H9 (cell line): ENCODE measurements at regions not wholly inside any gene's neighbourhood (a gene's known extent, or its start where the extent isn't known, plus 50 kb on each side); places are given as distances from the start of the nearest gene placed in this dataset.

Source experiments
- DNase-seq: peaks from one replicate; pipeline ENCODE4 v3.0.0-alpha.2; 2017
- H2AFZ ChIP-seq: one replicate; pipeline ENCODE4 v1.6.1; 2013; ENCODE audit warnings: mild to moderate bottlenecking, low read length, control low read depth, moderate library complexity
- H2AK5ac ChIP-seq: 2 replicates; pipeline ENCODE4 v1.6.1; 2013; ENCODE audit warnings: low read length, control low read depth, mixed read lengths; ENCODE audit not compliant: insufficient read length
- H2BK120ac ChIP-seq: one replicate; pipeline ENCODE4 v1.6.1; 2013; ENCODE audit warnings: low read depth, mild to moderate bottlenecking, low read length, control low read depth, inconsistent platforms; ENCODE audit not compliant: poor library complexity, severe bottlenecking
- H2BK12ac ChIP-seq: 2 replicates; pipeline ENCODE4 v1.6.1; 2013; ENCODE audit warnings: low read length, control low read depth, mixed read lengths, low read depth; ENCODE audit not compliant: insufficient read length
- H2BK15ac ChIP-seq: 2 replicates; pipeline ENCODE4 v1.6.1; 2013; ENCODE audit warnings: low read depth, low read length, control low read depth
- H2BK20ac ChIP-seq: one replicate; pipeline ENCODE4 v1.6.1; 2013; ENCODE audit warnings: low read depth, mild to moderate bottlenecking, low read length, control low read depth, inconsistent platforms; ENCODE audit not compliant: poor library complexity, severe bottlenecking
- H2BK5ac ChIP-seq: 2 replicates; pipeline ENCODE4 v1.6.1; 2013; ENCODE audit warnings: low read length, control low read depth, mixed read lengths; ENCODE audit not compliant: insufficient read length
- H3K14ac ChIP-seq: 2 replicates; pipeline ENCODE4 v1.6.1; 2013; ENCODE audit warnings: low read length, control low read depth; ENCODE audit not compliant: insufficient read depth
- H3K18ac ChIP-seq: 2 replicates; pipeline ENCODE4 v1.6.1; 2013; ENCODE audit warnings: low read depth, mild to moderate bottlenecking, mixed read lengths, low read length, control low read depth; ENCODE audit not compliant: insufficient read length
- H3K23ac ChIP-seq: 2 replicates; pipeline ENCODE4 v1.6.1; 2013; ENCODE audit warnings: low read length, control low read depth, mixed read lengths, low read depth; ENCODE audit not compliant: insufficient read length
- H3K23me2 ChIP-seq: 2 replicates; pipeline ENCODE4 v1.6.1; 2013; ENCODE audit warnings: low read depth, mild to moderate bottlenecking, mixed read lengths, low read length, control low read depth; ENCODE audit not compliant: insufficient read length, poor library complexity, severe bottlenecking
- H3K27ac ChIP-seq: 2 replicates; pipeline ENCODE4 v1.5.1; 2013; ENCODE audit warnings: low read length, control low read depth, mixed read lengths, low read depth; ENCODE audit not compliant: insufficient read length
- H3K27me3 ChIP-seq: 2 replicates; pipeline ENCODE4 v1.6.1; 2013; ENCODE audit warnings: low read length, control low read depth, inconsistent platforms; ENCODE audit not compliant: insufficient read depth
- H3K4ac ChIP-seq: 2 replicates; pipeline ENCODE4 v1.6.1; 2013; ENCODE audit warnings: low read depth, mild to moderate bottlenecking, control low read depth, inconsistent platforms, low read length, moderate library complexity
- H3K4me1 ChIP-seq: 2 replicates; pipeline ENCODE4 v1.6.1; 2013; ENCODE audit warnings: low read length, control low read depth, inconsistent platforms; ENCODE audit not compliant: insufficient read depth
- H3K4me2 ChIP-seq: 2 replicates; pipeline ENCODE4 v1.6.1; 2013; ENCODE audit warnings: low read length, control low read depth, mixed read lengths; ENCODE audit not compliant: insufficient read length, insufficient read depth
- H3K56ac ChIP-seq: 2 replicates; pipeline ENCODE4 v1.6.1; 2013; ENCODE audit warnings: low read depth, mild to moderate bottlenecking, mixed read lengths, low read length, control low read depth; ENCODE audit not compliant: insufficient read length
- H3K79me1 ChIP-seq: 2 replicates; pipeline ENCODE4 v1.6.1; 2013; ENCODE audit warnings: low read depth, mild to moderate bottlenecking, moderate library complexity, low read length, control low read depth, inconsistent platforms; ENCODE audit not compliant: insufficient read depth, poor library complexity, severe bottlenecking
- H3K79me2 ChIP-seq: 2 replicates; pipeline ENCODE4 v1.6.1; 2013; ENCODE audit warnings: low read length, control low read depth, inconsistent platforms; ENCODE audit not compliant: insufficient read depth
- H3K9ac ChIP-seq: 2 replicates; pipeline ENCODE4 v1.6.1; 2013; ENCODE audit warnings: low read length, control low read depth, mixed read lengths; ENCODE audit not compliant: insufficient read length; ENCODE audit errors: extremely low read depth
- H3K9me3 ChIP-seq: one replicate; pipeline ENCODE4 v1.6.1; 2013; ENCODE audit warnings: low read depth, low read length, inconsistent platforms; ENCODE audit not compliant: control insufficient read depth
- H3T11ph ChIP-seq: one replicate; pipeline ENCODE4 v1.6.1; 2013; ENCODE audit warnings: mild to moderate bottlenecking, low read length, control low read depth, inconsistent platforms
- H4K20me1 ChIP-seq: one replicate; pipeline ENCODE4 v1.6.1; 2013; ENCODE audit not compliant: control insufficient read depth, insufficient read length, insufficient read depth
- H4K5ac ChIP-seq: 2 replicates; pipeline ENCODE4 v1.6.1; 2013; ENCODE audit warnings: low read depth, mild to moderate bottlenecking, mixed read lengths, low read length, control low read depth; ENCODE audit not compliant: insufficient read length
- H4K8ac ChIP-seq: replicated peaks from 2 replicates; pipeline ENCODE4 v1.6.1; 2013; ENCODE audit warnings: low read length, control low read depth, mixed read lengths, low read depth; ENCODE audit not compliant: insufficient read length
- H4K91ac ChIP-seq: 2 replicates; pipeline ENCODE4 v1.6.1; 2013; ENCODE audit warnings: low read depth, mild to moderate bottlenecking, moderate library complexity, mixed read lengths, low read length, control low read depth; ENCODE audit not compliant: insufficient read length
- H3K27ac Mint-ChIP-seq, 3 experiments: 2 replicates in 2 of 3; 3 replicates in 1 of 3; pipeline ENCODE4 v1.8.0; 2020 to 2021; ENCODE audit warnings: mixed read lengths in 3 of 3, mild to moderate bottlenecking in 1 of 3, moderate library complexity in 1 of 3
- H3K27me3 Mint-ChIP-seq: 2 replicates; pipeline ENCODE4 v1.8.0; 2021; ENCODE audit warnings: low read depth, mild to moderate bottlenecking, moderate library complexity, mixed read lengths
- H3K36me3 Mint-ChIP-seq, 3 experiments: 2 replicates in 2 of 3; 3 replicates in 1 of 3; pipeline ENCODE4 v1.8.0; 2020 to 2021; ENCODE audit warnings: low read depth in 3 of 3, mixed read lengths in 3 of 3; ENCODE audit not compliant: insufficient read depth in 1 of 3
- H3K4me1 Mint-ChIP-seq, 2 experiments: 2 replicates each; pipeline ENCODE4 v1.8.0; 2020; ENCODE audit warnings: mixed read lengths in 2 of 2
- H3K4me3 Mint-ChIP-seq, 2 experiments: 2 replicates in 1 of 2; 3 replicates in 1 of 2; pipeline ENCODE4 v1.8.0; 2020 to 2021; ENCODE audit warnings: mild to moderate bottlenecking in 2 of 2, mixed read lengths in 2 of 2, moderate library complexity in 1 of 2
- H3K9me3 Mint-ChIP-seq, 2 experiments: 2 replicates in 1 of 2; 3 replicates in 1 of 2; pipeline ENCODE4 v1.8.0; 2020; ENCODE audit warnings: mild to moderate bottlenecking in 2 of 2, mixed read lengths in 2 of 2, moderate library complexity in 1 of 2
- TF ChIP-seq, protein P1 (sequence below): fragments of 200-600 bp; sonication (generic); conservative IDR thresholded peaks from 3 replicates; pipeline ENCODE4 v1.8.0; 2021; ENCODE audit warnings: antibody characterized with exemption, mild to moderate bottlenecking

DNA sequence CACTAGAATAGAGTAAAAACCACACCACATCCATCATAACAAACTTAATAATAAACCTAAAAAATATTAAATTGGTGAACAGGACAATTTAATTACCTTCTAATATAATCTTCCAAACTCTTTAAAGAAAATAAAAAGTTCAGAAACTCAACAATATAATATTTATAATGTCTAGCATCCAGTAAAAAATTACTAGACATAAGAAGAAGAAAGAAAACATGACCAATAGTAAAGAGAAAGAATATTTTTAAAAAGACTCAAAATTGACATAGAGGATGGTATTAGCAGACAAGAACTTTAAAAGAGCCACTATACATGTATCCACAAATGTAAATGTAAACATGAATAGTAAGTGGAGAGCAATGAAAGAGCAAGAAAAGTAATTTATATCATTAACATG, 388.4 kb downstream of the TFEC start:
- Mint-ChIP-seq H3K27ac (no peak overlapping the region), H3K4me1 (peaks cover 8% of the 10 kb centered on the region in 2 experiments), H3K9me3 (peaks cover 5 to 10% of the 10 kb centered on the region in 2 experiments; a peak in 3 of 5 replicates), H3K27me3 (no peaks in the 10 kb centered on the region), H3K36me3 (peaks cover 0 to 6% (median 2%) of the 10 kb centered on the region in 3 experiments; a peak in 3 of 7 replicates), H3K4me3 (no peak overlapping the region)
- Histone ChIP-seq H3K4me1 (no peaks in the 10 kb centered on the region), H4K20me1 (no peaks in the 10 kb centered on the region), H4K91ac (no peak overlapping the region), H2BK15ac (no peak overlapping the region), H3K79me2 (no peaks in the 10 kb centered on the region), H2BK12ac (no peak overlapping the region), H3K23ac (no peak overlapping the region), H3K9me3 (no peaks in the 10 kb centered on the region), H3K14ac (no peak overlapping the region), H3K56ac (no peak overlapping the region), H2BK20ac (no peak overlapping the region), H4K5ac (no peak overlapping the region), H3K23me2 (no peaks in the 10 kb centered on the region), H2AK5ac (no peak overlapping the region), H3K79me1 (no peaks in the 10 kb centered on the region), H3K9ac (no peak overlapping the region), H2AFZ (no peak overlapping the region), H3T11ph (no peak overlapping the region), H3K4ac (no peak overlapping the region), H3K4me2 (no peak overlapping the region), H3K27me3 (no peaks in the 10 kb centered on the region), H3K18ac (no peak overlapping the region), H2BK5ac (no peak overlapping the region), H2BK120ac (no peak overlapping the region), H4K8ac (no peak overlapping the region), H3K27ac (no peak overlapping the region)
- TF ChIP-seq, protein P1, sequence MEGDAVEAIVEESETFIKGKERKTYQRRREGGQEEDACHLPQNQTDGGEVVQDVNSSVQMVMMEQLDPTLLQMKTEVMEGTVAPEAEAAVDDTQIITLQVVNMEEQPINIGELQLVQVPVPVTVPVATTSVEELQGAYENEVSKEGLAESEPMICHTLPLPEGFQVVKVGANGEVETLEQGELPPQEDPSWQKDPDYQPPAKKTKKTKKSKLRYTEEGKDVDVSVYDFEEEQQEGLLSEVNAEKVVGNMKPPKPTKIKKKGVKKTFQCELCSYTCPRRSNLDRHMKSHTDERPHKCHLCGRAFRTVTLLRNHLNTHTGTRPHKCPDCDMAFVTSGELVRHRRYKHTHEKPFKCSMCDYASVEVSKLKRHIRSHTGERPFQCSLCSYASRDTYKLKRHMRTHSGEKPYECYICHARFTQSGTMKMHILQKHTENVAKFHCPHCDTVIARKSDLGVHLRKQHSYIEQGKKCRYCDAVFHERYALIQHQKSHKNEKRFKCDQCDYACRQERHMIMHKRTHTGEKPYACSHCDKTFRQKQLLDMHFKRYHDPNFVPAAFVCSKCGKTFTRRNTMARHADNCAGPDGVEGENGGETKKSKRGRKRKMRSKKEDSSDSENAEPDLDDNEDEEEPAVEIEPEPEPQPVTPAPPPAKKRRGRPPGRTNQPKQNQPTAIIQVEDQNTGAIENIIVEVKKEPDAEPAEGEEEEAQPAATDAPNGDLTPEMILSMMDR, result no peak
- DNase-seq, result no peak
